Renal cortex interstitium (tissue), 11 donors: ENCODE measurements at regions not wholly inside any gene's neighbourhood (a gene's known extent, or its start where the extent isn't known, plus 50 kb on each side); places are given as distances from the start of the nearest gene placed in this dataset.
"Not testable (repeated sequence)": the region's sequence is repeated elsewhere in the genome, so short reads cannot be mapped to it uniquely, and the experiment has no call there.

ENCODE experiments used
- DNase-seq, 11 donors: peaks; one replicate each; pipeline ENCODE4 v3.0.0-alpha.2; 2013; ENCODE audit warnings: low read depth in 9 of 11, low spot score in 4 of 11; ENCODE audit errors: extremely low read depth in 1 of 11

GRCh38 chr6:137804637-137805036 is 62.4 kb upstream of the TNFAIP3 start:
- DNase-seq, result no peak

- no peak for DNase-seq
Observed at GRCh38 chr6:137805622-137806021, 61.4 kb upstream of the TNFAIP3 start.

- DNase-seq, result no peak
Observed at GRCh38 chr6:137806914-137807682, 60.0 kb upstream of the TNFAIP3 start.

- DNase-seq, result no peak
Observed at GRCh38 chr6:137808191-137808590, 58.9 kb upstream of the TNFAIP3 start.

- DNase-seq, result no peak
Observed at GRCh38 chr6:137808836-137809315, 58.2 kb upstream of the TNFAIP3 start.

GRCh38 chr6:137809895-137810553 is 57.0 kb upstream of the TNFAIP3 start:
- DNase-seq, result not testable (repeated sequence)

GRCh38 chr6:137810554-137811120 is 56.4 kb upstream of the TNFAIP3 start:
- DNase-seq, result no peak

GRCh38 chr6:137811121-137811915 is 55.7 kb upstream of the TNFAIP3 start:
- DNase-seq, result no peak

GRCh38 chr6:137811916-137812553 is 55.0 kb upstream of the TNFAIP3 start:
- no peak for DNase-seq

GRCh38 chr6:137813308-137813970 is 53.6 kb upstream of the TNFAIP3 start:
- DNase-seq, result no peak

- DNase-seq, result not testable (repeated sequence)
Observed at GRCh38 chr6:137814030-137814429, 53.0 kb upstream of the TNFAIP3 start.

- no peak for DNase-seq
Observed at GRCh38 chr6:137815692-137816091, 51.4 kb upstream of the TNFAIP3 start.

- no peak for DNase-seq
Observed at GRCh38 chr6:137816133-137816579, 50.9 kb upstream of the TNFAIP3 start.

GRCh38 chr6:137816688-137817618 is 50.1 kb upstream of the TNFAIP3 start:
- DNase-seq, result no peak
